HG02623 (cell line): ENCODE measurements at regions not wholly inside any gene's neighbourhood (a gene's known extent, or its start where the extent isn't known, plus 50 kb on each side); places are given as distances from the start of the nearest gene placed in this dataset.

Source experiments
- ATAC-seq: cut with Tn5 transposase; IDR thresholded peaks from one replicate; pipeline ENCODE4 v1.9.1; 2021; ENCODE audit warnings: moderate library complexity; ENCODE audit not compliant: unreplicated experiment

DNA sequence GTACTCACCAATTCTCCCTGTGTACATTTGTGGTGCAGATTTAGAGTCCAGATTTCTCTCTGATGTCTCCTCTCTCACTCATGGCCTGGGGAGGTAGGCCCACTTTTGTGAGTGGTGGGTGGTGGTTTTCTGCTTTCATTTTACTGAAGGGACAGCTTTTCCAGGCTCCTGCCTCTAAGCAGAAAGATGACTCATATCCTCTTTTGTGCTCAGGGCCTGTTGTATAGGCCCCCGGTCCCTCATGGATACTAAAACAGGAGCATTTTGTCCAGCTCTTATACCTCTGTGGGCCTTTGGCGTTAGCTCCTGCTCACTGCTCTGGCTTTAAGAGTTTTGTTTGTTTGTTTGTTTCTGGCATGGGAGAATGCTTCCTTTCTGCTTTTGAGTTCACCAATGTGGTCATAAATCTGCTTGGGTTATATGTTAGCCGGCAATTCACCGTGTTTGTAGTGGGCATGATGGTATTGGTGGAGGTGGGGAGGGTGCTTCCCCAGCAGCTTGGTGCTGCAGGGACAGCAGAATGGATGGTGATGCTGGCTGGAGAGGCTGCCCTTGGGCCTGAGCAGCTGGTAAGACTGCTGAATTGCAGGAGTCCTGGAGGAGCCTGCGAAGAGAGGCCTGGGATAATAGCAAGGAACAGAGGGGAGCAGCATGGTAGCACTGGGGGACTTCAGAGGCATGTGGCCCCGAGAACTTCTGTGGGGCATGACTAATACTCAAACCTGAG is 468.7 kb downstream of the RPS24 start:
- ATAC-seq = no peak

DNA sequence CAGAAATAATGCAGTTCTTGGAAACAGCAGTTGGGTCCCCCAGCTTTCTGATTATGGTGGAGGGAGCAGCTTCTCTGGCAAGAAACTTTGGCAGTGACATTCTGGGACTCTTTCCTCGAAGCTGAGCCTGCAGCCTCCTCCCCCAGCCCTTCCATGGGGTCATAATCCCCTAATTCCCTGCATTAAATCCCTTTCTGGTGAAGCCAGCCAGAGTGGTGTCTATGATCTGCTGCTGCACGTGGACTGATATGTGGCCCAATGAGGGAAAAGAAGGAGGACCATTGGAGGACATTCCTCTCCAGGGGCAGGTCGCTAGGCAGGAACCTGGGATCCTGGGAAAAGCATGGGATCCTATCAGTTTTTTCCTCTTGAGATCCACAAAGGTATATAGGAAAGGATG is 470.5 kb downstream of the RPS24 start:
- no peak for ATAC-seq

DNA sequence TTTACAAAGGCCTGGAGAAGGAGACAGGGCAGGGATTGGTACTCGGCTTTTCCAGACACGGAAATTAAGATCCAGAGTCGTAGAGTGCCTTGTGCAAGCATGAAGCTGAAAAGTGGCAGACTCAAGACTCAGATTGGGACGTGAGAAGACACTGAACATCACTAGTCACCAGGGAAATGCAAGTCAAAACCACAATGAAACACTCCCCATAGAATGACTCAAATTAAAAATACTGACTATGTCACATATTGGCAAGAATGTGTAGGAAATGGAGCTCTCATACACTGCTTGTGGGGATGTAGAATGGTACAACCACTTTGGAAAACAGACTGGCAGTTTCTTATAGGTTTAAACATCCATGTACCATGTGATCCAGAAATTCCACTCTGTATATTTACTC is 472.0 kb downstream of the RPS24 start:
- ATAC-seq = no peak

DNA sequence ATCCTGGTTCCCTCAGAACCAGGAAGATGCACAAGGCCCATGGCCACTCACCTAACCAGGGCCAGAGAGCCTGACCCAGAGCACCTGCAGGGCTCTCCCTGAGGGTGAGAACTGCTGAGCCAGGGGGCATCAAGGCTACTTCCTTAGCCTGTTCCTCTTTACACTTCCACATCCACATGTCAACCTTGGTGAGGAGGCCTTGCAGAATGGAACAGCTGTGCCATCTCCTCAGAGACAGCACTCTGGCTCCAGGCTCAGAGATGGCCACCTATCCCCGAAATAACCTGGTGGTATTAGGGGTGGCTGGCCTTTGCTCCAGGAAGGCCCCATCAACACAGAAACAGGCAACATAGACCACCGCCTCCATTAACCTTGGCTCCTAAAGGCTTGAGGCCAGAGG is 473.0 kb downstream of the RPS24 start:
- no peak for ATAC-seq

DNA sequence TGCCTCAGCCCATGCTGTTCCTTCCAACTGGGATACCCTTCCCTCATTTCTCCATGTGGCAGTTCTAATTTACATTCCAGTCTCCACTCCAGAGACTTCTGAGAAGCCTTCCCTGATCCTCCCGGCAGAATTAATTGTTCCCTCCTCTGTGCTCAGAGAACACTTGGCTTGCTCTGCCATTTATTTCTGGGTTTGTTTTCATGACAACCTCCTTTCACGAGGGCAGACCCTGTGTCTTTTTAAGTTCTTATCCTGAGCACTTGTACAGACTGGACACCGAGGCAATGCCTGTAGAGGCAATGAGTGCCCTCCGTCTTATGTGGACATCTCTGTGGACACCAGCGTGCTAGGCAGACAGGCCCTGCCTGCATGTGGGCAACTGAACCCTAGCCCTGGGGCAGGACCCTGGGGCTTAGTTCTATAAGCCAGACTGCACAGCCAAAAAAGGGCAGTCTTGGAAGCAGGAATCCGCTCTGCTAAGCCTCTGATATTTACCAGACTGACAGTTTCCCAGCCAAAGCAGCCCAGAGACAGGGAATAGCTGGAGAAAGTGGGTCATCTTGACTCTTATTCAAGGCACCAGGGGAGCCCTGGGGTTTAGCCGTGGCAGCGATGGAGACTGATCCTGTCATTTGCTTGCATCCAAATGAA is 474.0 kb downstream of the RPS24 start:
- no peak for ATAC-seq

DNA sequence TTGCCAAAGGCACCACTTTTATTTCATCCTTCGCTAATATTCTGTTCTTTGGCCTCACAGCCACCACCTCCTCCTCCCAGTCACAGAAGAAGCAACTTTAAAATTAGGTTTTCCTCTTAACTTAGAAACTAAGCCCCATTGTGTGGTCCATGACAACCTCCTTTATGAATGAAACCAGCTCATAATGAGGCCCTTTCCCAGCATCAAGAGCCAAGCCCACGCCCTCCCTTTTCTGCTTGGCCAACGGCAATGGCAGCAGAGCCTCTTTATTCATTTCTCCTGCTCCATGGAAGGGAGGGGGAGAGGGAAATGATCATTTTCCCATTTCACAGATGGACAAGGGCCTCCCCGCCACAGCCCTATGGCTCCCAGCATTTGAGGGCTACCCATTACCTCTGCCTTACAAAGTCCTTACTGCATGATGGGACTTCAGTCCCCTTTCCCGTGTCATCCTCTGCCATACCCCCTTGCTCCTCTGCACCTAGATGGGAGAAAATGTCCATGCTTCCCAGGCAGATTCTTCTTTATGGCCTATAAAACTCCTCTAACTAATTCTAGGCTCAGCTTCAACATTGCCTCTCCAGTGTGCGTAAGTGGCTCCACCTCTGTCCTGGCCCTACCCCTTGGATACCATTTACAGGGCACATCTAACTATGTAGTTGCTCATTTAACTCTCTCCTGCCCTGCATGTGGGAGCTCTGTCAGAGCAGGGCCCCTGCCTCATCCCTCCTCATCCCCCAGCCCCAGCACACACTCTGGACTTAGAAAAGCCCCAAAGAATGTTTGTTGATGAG is 475.5 kb downstream of the RPS24 start:
- ATAC-seq = no peak

DNA sequence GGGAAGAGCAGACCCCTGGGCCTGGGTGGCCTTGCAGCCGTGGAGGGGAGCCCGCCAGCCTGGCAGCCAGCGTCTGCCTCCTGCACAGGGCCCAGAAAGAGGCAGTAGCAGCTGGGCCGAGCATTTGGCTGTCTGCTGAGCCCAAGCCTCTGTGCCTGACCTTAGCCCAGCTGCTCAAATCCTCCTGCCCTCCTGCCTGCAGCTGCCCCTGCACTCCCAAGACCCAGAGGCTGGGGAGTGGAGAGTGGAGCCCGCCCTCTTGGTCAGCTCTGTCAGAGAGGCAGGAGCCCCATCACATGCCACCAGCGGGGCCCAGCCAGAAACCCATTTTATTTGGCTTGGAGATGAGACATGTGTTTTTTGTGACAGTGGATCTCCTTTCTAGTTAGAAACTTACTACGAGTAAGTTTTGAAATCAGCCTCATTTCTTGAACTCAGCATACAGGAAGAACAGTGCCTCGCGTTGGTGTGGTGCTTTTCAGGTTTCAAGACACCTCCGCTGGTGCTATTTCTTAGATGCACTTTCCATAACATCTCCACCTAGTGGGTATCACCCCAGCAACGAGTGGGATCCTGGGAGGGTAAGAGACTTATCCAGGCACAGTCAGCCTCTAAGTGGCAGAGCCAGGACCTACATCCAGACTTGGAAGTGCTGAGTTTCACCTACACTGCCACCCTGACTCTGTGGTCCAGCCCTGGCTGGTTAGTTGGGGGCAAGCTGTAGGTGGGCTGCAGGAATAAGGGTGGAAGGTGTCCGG is 477.1 kb downstream of the RPS24 start:
- ATAC-seq = no peak

DNA sequence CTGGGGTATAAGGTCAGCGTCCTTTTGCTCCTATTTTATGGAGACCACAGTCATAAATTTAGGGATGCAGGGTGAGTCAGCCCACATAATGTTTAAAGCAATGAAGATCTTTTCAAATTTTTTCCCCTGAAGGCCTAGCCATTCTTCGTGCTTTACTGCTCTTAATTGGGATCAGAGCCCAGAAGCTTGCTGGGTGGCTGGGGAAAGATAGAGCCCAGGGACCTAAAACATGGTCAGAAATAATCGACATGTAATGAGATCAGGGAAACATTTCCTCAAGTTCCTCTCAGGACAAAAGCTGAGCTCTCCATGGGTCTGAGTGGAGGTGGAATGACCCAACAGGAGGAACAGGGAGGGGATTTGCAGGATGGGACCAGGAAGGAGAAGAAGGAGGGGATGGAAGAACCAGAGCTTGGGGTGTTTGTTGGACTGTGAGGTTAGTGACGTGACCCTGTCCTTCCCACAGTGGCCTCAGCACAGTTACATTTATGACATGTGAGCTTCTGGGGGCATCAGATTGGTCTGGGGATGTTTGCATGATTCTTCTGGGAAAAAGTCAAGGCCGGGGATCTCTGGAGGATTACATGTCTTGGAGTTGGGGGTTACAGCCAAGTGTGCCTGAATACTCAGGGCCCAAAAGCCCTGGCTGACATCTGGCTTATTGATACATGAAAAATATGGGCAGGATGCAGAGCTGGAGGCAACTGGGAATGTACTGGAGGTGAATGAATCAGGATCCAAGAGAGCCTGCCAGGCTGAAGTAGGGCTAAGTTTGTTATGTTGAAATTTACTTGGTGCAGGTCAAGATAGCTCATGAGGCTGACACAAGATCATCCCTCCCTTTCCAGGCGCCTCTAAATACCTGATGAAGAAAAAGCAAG is 477.9 kb downstream of the RPS24 start:
- no peak for ATAC-seq

DNA sequence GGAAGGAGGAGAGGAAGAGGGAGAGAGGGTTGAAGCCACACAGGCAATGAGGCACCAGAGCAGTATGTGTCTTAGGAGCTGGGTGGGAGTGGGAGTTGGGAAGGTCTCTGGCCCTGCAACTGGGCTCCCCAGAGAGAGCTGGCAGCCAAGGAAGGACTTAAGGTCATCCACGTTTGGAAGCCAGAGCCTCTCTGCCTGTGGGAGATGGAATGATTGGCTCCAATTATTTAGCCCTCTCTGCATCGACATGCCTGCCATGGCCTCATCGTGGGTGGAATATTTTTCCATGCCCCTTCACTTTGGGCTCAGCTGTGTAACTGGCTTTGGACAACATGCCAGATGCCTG is 478.5 kb downstream of the RPS24 start:
- ATAC-seq = no peak

DNA sequence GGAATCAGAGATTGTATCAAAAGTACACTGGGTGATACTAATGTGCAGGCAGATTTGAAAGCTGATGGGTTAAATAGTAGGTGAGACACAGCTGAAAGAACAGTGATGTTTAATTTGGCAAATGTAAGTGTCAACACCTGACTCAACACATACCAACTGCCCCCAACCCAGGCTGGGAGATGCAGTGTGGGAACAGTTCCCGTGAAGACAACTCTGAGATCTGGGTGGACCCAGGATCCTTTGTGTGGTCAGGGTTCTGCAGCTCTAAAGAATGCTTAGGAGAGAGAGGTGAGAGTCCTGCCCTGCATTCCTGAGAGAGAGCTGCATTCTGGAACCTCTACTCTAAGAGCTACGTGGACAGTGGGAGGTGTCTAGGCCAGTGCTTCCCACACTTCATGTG is 479.7 kb downstream of the RPS24 start:
- ATAC-seq = no peak

DNA sequence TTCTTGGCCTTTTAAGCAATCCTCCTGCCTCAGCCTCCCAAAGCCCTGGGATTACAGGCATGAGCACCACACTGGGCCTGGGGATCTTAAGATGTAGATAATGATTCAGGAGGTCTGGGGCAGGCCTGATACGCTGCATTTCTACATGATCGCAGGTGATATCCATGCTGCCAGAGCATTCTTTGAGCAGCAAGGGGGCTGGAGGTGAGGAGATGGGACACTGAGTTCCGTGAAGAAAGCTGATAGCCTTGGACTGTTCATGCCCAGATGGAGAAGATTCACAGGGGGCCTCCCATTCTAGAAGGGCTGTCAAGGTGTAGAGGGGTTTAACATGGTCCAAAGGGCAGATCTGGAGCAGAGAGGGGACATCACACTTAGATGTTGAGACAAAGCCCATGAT is 480.3 kb downstream of the RPS24 start:
- no peak for ATAC-seq

DNA sequence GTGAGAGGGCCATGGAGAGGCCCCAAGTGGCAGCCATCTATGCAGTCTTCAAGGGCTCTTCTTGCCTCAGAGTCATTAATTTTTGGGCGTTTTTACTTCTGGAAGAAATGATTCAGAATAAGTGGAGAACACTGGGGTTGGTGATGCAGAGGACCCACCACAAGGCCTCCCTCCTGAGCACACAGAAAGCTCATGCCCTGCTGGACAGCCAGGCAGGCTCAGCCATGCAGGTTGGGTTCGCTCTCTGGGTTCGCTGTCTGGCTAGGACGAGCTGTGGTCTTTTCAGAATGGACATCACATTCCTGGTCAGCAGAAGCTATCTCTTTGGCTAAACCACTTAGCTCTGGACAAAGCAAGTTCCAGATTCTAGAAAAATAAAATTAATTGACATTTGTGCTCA is 480.8 kb downstream of the RPS24 start:
- no peak for ATAC-seq

DNA sequence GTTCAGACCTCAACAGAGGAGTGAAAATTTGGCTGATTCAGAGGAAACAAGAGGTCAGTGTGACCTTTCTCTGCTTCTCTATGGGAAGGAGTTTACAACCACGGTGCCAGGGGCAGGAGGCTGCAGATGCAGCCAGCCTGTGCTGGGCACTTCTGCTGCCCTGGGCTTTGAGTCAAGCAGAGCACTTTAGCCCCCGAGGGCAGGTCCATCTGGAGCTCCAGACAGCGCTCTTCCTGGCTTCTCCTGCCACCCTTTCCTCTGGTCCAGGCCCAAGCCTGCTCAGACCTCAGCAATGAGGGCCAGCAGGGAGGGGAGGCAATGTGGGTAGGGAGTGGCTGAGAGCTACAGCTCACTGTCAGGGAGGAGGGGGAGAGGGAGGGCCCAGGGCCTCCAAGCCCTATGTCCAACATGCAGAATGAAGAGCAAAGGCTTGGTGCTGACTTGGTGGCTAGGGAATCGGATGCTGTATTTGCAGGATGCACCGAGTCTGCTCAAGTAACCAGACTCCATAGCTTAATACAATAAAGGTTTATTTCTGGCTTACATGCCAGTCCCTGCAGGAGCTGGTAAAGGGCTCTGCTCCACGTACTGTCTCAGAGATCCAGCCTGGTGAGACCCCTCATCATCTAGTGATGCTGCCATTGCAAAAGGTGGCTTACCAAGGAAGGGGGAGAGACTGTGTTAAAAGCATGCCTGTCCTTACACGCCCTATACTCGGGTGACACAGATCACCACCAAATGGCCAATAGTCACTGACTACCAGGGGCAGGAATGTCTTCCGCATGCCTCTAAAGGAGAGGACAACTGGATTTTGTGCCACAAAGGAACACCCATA is 481.6 kb downstream of the RPS24 start:
- ATAC-seq = no peak

DNA sequence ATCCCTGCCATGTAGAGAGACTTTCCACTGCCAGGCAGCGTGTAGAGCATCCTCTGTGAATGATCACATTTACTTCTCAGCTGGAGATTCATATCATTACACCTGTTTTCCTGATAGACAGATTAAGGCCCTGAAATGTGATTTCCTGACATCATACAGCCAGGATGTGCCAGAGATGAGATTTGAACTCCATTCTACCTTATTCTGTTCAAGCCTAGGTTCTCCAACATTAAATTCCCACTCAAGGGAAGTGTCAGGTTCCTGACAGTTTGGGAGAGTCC is 482.1 kb downstream of the RPS24 start:
- ATAC-seq = no peak

DNA sequence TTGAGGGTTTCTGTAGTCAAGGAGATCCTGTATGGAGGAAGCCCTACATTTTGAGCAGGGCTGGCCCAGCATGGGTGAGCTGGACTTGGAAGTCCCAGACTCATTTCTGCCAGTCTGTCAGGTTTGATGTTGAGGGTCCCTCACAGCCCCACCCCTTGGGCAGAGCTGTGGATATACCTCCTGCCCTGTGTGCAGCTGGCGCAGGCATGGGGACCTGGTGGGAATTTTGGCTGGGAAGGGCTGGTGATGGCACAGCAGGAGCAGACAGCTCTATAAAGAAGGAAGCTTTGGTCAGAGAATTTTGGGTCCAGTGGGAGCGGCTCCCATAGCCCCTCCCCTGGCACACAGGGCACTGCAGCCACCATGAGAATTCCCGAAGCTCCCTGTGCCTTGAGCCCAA is 482.6 kb downstream of the RPS24 start:
- ATAC-seq = no peak

DNA sequence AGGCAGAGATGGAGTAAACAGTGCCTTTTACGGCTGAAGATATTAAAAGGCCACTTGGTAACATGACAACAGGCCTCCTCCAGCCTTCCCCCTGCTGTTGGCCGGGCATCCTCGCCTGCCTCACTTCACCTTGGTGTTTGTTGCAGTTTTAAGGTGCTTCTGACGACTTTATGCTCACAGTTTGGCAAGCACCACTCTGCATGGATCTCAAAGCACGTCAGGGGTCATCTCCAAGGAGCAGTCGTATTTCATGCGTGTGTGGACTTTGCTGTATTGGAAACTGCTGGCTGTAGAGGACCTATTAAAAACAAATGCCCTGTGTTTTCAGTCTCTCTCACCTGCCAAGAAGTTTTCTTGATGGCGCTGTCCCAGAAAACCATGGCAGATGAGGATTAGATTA is 483.1 kb downstream of the RPS24 start:
- no peak for ATAC-seq

DNA sequence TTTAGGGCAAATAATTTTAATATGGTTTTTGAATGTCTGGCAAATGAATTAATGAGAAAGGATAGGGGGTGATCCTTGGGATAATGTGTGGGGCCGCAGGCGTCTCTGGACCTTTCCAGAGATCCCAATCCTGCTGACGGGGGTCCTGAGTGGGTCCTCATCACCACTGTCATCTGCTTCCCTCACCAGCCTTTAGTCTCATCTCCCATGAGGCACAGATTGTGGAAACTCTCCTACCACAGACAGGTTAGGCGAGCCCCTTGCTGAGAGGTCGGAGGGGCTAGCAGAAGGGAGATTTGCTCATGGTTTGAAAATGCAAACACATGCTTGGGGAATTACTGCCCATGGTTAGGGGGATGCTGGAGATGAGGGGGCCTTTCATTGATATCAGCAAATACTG is 484.6 kb downstream of the RPS24 start:
- no peak for ATAC-seq

DNA sequence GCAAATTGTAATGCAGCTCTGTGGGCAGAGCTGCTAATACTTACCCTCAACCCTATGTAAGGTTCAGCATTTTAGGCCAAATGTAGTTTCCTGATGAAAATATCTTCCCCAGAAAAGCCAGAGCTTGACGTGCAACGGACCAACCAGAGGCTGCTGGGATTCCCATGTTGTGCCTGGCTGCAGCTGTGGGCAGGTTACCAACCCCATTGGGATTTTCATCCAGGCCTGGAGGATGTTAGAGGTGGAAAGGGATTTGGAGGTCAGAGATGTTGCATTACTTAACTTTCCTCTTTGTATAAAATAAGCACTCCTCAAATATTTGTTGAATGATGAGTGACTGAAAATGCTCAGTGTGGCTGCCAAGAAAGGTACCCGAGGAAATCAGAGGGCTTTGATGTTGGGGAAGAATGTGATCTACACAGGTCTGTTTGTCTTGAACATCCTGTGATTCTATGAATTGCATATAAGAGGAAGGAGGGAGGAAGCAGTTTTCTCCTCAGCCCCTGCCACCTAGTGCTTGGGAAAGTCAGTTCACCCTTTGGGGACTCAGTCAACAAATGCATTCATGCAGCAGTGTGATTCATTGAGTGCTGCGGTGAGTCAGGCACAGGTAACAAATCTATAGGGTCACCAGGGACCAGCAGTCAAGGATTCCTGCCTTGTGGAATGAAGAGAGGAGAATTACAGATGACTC is 487.2 kb downstream of the RPS24 start:
- no peak for ATAC-seq

DNA sequence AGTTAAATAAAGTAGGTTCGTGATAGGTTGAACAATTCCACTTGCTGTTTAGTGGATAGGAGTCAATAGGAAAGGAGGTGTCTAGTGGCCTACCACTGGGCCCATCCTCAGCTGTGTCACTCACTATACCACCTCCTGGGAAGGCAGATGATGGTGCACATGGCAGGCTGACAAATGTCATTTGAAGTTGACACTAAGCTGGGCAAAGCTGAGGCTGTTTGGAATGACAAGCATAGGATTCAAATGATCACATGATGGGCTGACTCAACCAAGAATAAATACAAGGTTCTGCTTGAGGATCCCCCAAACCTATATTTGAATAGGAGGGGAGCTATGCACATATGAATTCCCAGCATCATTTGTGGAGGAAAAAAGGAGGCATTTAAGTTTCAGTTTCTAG is 489.8 kb downstream of the RPS24 start:
- ATAC-seq = no peak
